Smooth muscle cell (in vitro differentiated cells): ENCODE measurements at regions not wholly inside any gene's neighbourhood (a gene's known extent, or its start where the extent isn't known, plus 50 kb on each side); places are given as distances from the start of the nearest gene placed in this dataset.

Source experiments
- DNase-seq: peaks from one replicate; lab custom pipeline; 2025; ENCODE audit not compliant: unreplicated experiment; lab: John Stamatoyannopoulos, UW
- H2AFZ ChIP-seq: fragments of 200-600 bp; sonication (generic); 2 replicates; pipeline ENCODE4 v1.6.0; 2016; ENCODE audit warnings: antibody characterized with exemption, low read depth, mild to moderate bottlenecking
- H3F3A ChIP-seq: fragments of 200-600 bp; sonication (generic); 2 replicates; pipeline ENCODE4 v1.6.0; 2017; ENCODE audit warnings: antibody characterized with exemption, low read depth
- H3K27ac ChIP-seq: fragments of 200-600 bp; sonication (generic); 2 replicates; pipeline ENCODE4 v1.5.1; 2016; ENCODE audit warnings: low read depth, mild to moderate bottlenecking
- H3K27me3 ChIP-seq: fragments of 200-600 bp; sonication (generic); 2 replicates; pipeline ENCODE4 v1.6.1; 2016; ENCODE audit warnings: low read depth, mild to moderate bottlenecking
- H3K36me3 ChIP-seq: fragments of 200-600 bp; sonication (generic); 2 replicates; pipeline ENCODE4 v1.5.1; 2016; ENCODE audit warnings: low read depth
- H3K4me1 ChIP-seq: fragments of 200-600 bp; sonication (generic); 2 replicates; pipeline ENCODE4 v1.5.1; 2016; ENCODE audit warnings: low read depth
- H3K4me2 ChIP-seq: fragments of 200-600 bp; sonication (generic); 2 replicates; pipeline ENCODE4 v1.6.0; 2016; ENCODE audit warnings: mild to moderate bottlenecking
- H3K4me3 ChIP-seq: fragments of 200-600 bp; sonication (generic); 2 replicates; pipeline ENCODE4 v1.5.1; 2016; ENCODE audit warnings: mild to moderate bottlenecking
- H3K79me2 ChIP-seq: fragments of 200-600 bp; sonication (generic); 2 replicates; pipeline ENCODE4 v1.6.0; 2016; ENCODE audit warnings: low read depth, mild to moderate bottlenecking
- H3K9ac ChIP-seq: fragments of 200-600 bp; sonication (generic); 2 replicates; pipeline ENCODE4 v1.6.0; 2016; ENCODE audit warnings: low read depth
- H3K9me3 ChIP-seq: fragments of 200-600 bp; sonication (generic); replicated peaks from 2 replicates; pipeline ENCODE4 v1.5.1; 2016; ENCODE audit warnings: low read depth
- H4K20me1 ChIP-seq: fragments of 200-600 bp; sonication (generic); 2 replicates; pipeline ENCODE4 v1.6.0; 2016; ENCODE audit warnings: low read depth
- WGBS: methylation state at CpG from one replicate; pipeline ENCODE4 v1.1.7; 2016; ENCODE audit warnings: low lambda C conversion rate; 5-methylcytosine and 5-hydroxymethylcytosine counted together
- TF ChIP-seq, protein P1 (sequence below): fragments of 200-600 bp; sonication (generic); IDR thresholded peaks from 2 replicates; pipeline ENCODE4 v1.5.1; 2017; ENCODE audit warnings: borderline replicate concordance, mild to moderate bottlenecking, antibody characterized with exemption; ENCODE audit not compliant: insufficient read depth, poor library complexity, severe bottlenecking

DNA sequence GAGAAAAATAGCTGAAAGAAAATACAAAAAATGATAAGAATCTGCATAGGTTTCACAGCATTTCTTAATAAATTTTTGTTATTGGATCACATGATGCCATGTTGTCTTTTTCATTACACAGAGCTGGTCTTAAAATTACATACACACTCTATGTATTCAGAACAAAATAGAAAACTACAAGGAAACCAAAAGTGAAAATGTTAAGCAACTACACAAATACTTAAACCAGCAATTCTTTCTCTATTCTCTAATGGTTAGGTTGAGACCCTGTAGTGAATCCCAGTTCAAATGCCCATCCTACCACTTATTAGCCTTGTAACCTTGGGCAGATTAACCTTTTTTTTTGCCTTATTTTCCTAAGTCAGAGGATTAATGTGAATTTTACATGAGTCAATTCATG is 2311.2 kb downstream of the PCDH7 start:
- H3K4me3 ChIP-seq: no peak overlapping the region
- no peaks in the 10 kb centered on the region for H3K79me2 ChIP-seq
- H2AFZ ChIP-seq: no peak overlapping the region
- TF ChIP-seq, protein P1, sequence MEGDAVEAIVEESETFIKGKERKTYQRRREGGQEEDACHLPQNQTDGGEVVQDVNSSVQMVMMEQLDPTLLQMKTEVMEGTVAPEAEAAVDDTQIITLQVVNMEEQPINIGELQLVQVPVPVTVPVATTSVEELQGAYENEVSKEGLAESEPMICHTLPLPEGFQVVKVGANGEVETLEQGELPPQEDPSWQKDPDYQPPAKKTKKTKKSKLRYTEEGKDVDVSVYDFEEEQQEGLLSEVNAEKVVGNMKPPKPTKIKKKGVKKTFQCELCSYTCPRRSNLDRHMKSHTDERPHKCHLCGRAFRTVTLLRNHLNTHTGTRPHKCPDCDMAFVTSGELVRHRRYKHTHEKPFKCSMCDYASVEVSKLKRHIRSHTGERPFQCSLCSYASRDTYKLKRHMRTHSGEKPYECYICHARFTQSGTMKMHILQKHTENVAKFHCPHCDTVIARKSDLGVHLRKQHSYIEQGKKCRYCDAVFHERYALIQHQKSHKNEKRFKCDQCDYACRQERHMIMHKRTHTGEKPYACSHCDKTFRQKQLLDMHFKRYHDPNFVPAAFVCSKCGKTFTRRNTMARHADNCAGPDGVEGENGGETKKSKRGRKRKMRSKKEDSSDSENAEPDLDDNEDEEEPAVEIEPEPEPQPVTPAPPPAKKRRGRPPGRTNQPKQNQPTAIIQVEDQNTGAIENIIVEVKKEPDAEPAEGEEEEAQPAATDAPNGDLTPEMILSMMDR: no peak
- H3K4me1 ChIP-seq: no peaks in the 10 kb centered on the region
- no peaks in the 10 kb centered on the region for H3K27me3 ChIP-seq
- no peaks in the 10 kb centered on the region for H4K20me1 ChIP-seq
- no peaks in the 10 kb centered on the region for H3K36me3 ChIP-seq
- no peak for DNase-seq
- no peaks in the 10 kb centered on the region for H3F3A ChIP-seq
- no peak overlapping the region for H3K9ac ChIP-seq
- no peak overlapping the region for H3K27ac ChIP-seq
- H3K9me3 ChIP-seq: no peaks in the 10 kb centered on the region
- no peak overlapping the region for H3K4me2 ChIP-seq

DNA sequence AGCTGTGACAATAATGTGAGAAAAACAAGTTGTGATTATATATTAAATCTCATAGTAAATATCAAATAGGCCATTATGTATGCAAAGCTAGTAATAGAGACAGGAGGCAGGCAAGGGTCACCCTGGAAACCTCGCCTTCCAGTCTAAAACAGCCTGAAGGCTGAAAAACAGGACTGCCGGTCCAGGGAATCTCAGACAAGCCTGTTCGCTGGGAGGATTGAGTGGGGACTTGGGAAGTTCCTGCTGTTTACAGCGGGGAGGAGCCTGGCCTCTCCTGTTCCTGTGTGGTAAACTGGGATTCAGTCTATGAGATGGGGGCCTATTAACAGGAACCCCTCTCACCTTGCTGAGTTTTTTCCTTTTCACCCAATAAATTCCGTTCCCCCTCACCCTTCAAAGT is 2317.3 kb downstream of the PCDH7 start:
- H3F3A ChIP-seq: no peaks in the 10 kb centered on the region
- no peaks in the 10 kb centered on the region for H4K20me1 ChIP-seq
- no peaks in the 10 kb centered on the region for H3K4me1 ChIP-seq
- H3K4me3 ChIP-seq: no peak overlapping the region
- no peaks in the 10 kb centered on the region for H3K79me2 ChIP-seq
- H3K27ac ChIP-seq: no peak overlapping the region
- no peaks in the 10 kb centered on the region for H3K27me3 ChIP-seq
- TF ChIP-seq, protein P1: no peak
- no peak for DNase-seq
- H2AFZ ChIP-seq: no peak overlapping the region
- no peak overlapping the region for H3K9ac ChIP-seq
- no peaks in the 10 kb centered on the region for H3K9me3 ChIP-seq
- H3K36me3 ChIP-seq: no peaks in the 10 kb centered on the region
- 69% methylated on average over 5 of the region's 5 CpGs for WGBS
- H3K4me2 ChIP-seq: no peak overlapping the region

DNA sequence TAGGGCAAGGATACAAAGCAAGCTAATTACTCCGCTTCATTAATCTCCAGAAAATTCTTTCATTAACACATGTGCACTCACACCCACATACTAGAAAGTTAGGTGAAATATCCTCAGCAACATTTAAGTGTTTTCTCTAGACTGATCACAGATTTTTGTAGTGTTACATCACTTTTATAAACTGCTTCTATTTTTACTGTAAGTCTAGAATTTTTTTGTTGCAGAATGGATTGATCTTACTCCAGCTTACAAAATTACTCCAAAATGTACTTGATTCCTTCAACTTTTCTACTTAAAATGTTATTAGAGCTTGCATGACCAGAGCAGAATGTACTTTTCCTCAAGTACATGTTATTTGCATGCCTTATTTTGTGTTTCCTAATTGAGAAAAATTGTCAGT is 2325.2 kb downstream of the PCDH7 start:
- H3K79me2 ChIP-seq: no peaks in the 10 kb centered on the region
- H2AFZ ChIP-seq: peak overlapping the region; percentile 78
- H3K27ac ChIP-seq: no peak overlapping the region
- TF ChIP-seq, protein P1: no peak
- DNase-seq: no peak
- no peak overlapping the region for H3K4me3 ChIP-seq
- 83% methylated on average over 1 of the region's 1 CpG for WGBS
- H3K36me3 ChIP-seq: no peaks in the 10 kb centered on the region
- H3K4me1 ChIP-seq: peaks cover 4% of the 10 kb centered on the region
- H4K20me1 ChIP-seq: no peaks in the 10 kb centered on the region
- no peak overlapping the region for H3K9ac ChIP-seq
- H3K27me3 ChIP-seq: no peaks in the 10 kb centered on the region
- H3K9me3 ChIP-seq: no peaks in the 10 kb centered on the region
- H3K4me2 ChIP-seq: peak overlapping the region; percentile 4
- no peaks in the 10 kb centered on the region for H3F3A ChIP-seq

DNA sequence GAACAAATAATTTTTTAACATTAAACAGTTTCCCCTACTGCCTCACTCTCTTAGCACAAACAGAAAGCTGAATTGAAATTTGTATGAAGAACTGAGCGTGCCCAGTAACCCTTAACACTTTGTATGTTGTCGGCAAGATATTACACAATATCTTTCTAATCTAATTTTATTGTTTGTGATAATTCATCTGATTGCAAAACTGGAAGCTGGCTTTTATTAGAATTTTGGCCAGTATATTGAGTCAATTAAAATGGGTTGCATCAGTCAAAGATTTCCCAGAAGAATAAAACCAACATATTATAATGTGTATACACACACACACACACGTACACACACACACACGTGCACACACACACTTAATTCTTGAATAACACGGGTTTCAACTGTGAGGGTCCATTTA is 2332.1 kb downstream of the PCDH7 start:
- Histone ChIP-seq H3K27ac (no peak overlapping the region), H3K27me3 (no peaks in the 10 kb centered on the region), H2AFZ (no peak overlapping the region), H3K9me3 (no peaks in the 10 kb centered on the region), H3K4me3 (no peak overlapping the region), H3K9ac (no peak overlapping the region), H3K79me2 (no peaks in the 10 kb centered on the region), H3F3A (no peaks in the 10 kb centered on the region), H4K20me1 (no peaks in the 10 kb centered on the region), H3K4me1 (no peaks in the 10 kb centered on the region), H3K36me3 (no peaks in the 10 kb centered on the region), H3K4me2 (no peak overlapping the region)
- WGBS: 96% methylated on average over 5 of the region's 5 CpGs
- DNase-seq: no peak
- TF ChIP-seq, protein P1: no peak
